HG02981 (cell line): ENCODE measurements at regions not wholly inside any gene's neighbourhood (a gene's known extent, or its start where the extent isn't known, plus 50 kb on each side); places are given as distances from the start of the nearest gene placed in this dataset.

Experiments
- ATAC-seq: cut with Tn5 transposase; IDR thresholded peaks from one replicate; pipeline ENCODE4 v1.9.1; 2021; ENCODE audit warnings: mild to moderate bottlenecking, moderate library complexity; ENCODE audit not compliant: unreplicated experiment

DNA sequence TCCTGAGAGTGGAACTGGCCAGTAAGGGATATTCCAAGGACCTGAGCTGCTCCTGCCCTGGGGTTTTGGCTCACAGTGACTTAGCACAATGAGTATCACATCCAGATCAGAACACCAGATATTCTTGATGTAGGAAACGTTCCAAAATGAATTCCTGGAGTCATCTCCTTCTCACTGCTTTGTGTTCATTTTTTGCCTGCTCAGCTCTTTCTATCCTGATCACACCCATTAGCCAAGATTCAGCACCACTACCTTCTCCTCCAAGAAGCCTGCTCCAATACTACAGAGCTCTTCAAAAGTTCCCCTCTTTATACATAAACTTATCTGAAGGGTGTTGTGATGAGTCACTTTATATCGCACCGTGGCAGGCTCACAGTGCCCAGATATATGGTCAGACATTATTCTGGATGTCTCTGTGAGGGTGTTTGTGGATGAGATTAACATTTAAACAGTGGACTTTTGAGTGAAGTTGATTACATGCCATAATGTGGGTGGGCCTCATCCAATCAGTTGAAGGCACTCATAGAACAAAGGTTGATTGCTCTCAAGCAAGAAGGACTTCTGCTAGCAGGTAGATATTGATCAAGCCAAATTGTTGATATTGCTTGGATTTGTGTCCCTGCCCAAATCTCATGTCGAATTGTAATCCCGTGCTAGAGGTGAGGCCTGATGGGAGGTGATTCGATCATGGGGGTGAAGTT, 1155.2 kb upstream of the AUTS2 start:
- ATAC-seq, result no peak

DNA sequence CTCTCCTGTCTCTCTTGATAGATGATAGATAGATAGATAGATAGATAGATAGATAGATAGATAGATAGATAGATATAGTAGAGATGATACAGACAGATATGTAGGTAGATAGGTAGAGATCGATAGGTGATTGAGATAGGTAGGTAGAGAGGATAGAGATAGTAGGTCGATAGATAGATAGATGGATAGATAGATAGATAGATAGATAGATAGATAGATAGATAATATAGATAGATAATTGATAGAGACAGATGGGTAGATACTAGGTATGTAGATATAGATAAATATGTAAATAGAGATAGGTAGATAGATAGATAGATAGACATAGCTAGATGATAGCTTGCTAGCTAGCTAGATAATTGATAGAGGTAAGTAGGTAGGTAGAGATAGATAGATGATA, 1154.2 kb upstream of the AUTS2 start:
- no peak for ATAC-seq

DNA sequence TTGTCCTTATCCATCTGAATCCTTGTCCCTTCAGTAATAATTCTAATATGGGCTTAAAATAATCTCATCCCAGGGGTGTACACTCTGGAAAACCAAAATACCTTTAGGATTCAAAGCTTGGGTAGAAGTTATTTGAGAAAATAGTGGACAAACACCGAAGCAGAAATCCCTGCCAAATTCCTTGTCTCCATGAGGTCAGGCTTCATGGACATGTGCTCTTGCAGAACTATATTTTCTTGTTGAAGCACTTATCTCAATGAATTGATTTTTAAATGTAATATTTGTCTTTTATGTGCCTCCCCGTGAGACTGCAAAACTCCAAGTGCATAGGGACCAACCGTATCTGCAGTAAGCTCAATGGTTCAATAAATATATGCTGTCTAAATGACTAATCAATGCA, 1153.3 kb upstream of the AUTS2 start:
- ATAC-seq, result no peak

DNA sequence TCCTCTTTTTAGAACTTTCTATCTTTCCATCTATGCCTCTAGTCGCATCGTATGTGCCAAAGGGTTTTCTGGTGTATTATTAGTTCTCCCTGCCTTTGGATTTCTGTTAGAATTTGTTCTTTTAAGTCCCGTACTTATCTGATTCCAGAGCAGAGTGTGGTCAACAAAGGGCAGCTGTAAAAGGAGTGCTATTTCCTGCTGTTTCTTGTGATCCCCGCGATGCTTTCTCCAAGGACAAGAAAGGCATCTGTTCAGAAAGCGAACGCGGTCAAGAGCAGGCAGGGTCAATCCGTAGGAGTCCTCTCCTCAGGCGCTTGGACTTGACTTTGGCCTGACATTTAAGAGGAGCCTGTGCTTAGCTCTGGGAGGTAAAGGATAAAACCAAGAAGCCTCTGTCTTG, 1152.1 kb upstream of the AUTS2 start:
- no peak for ATAC-seq

DNA sequence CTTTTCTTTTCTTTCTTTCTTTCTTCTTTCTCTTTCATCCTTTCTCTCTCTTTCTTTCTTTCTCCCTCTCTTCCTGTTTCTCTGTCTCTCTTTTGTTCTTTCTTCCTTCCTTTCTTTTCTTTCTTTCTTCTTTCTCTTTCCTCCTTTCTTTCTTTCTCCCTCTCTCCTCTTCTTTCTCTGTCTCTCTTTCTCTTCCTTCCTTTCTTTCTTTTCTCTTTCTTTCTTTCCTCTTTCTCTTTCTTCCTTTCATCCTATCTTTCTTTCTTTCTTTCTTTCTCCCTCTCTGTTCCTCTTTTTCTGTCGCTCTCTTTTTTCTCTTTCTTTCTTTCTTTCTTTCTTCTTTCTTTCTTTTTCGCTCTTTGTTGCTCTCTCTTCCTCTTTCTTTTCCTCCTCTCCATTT, 1149.2 kb upstream of the AUTS2 start:
- ATAC-seq, result no peak

DNA sequence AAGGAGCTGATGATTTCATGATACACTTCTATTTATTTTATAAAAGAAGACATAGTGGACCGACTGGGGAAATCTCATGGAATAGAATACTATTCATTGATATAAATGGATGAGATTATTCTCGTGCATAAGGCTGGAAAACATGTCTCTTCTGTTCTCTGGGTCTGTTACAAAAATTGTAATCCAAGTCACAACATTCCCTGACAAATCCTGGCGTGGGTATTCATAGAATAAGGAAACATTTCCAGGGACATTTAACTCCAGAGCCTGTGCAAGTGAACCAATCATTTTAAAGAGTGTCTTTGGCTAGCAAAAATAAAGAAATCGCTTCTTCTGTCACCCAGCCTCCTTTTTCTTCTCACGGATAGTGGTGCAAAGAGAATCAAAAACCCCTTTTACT, 1148.5 kb upstream of the AUTS2 start:
- ATAC-seq, result no peak

DNA sequence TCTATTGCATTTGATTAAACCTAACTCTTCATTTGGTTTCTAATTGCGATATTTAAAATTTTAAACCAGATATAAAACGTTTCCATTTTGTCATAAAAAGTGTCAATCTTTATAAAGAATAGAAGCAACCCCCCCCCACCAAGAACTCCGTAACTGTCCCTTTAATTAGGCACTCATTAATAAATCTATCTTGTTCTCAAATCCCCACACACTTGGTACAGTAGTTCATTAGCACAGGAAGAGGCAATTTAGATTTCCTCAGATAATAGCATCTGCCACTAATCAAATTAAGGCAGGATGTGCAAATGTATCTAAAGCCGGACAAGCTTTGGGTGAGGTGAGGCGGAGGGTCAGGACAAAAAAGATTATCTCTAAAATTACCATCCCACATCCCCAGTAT, 1143.3 kb upstream of the AUTS2 start:
- no peak for ATAC-seq

DNA sequence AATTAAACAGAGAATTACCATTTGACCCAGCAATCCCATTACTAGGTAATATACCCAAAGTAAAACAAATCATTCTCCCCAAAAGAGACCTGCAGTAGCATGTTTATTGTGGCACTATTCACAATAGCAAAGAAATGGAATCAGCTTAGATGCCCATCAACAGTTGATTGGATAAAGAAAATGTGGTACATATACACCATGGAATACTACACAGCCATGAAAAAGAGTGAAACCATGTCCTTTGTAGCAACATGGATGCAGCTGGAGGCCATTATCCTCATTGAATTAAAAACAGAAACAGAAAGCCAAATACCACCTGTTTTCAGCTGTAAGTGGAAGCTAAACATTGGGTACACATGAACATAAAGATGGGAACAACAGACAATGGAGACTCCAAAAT, 1141.8 kb upstream of the AUTS2 start:
- no peak for ATAC-seq

DNA sequence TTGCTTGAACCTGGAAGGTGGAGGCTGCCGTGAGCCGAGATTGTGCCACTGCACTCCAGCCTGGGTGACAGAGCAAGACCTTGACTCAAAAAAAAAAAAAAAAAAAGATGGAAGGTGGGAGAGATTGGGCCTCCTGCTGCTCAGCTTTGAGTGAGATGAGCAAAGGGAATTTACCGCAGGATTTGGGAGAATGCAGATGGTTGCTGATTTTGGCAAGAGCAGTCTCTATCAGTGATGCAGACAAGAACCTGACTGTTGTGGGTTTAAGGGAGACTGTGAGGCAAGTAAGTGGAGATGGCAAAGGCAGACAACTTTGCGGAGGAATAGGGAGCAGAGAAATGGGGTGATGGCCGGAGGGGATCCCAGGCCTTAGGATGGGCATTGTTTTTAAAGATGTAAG, 1140.8 kb upstream of the AUTS2 start:
- ATAC-seq, result no peak

DNA sequence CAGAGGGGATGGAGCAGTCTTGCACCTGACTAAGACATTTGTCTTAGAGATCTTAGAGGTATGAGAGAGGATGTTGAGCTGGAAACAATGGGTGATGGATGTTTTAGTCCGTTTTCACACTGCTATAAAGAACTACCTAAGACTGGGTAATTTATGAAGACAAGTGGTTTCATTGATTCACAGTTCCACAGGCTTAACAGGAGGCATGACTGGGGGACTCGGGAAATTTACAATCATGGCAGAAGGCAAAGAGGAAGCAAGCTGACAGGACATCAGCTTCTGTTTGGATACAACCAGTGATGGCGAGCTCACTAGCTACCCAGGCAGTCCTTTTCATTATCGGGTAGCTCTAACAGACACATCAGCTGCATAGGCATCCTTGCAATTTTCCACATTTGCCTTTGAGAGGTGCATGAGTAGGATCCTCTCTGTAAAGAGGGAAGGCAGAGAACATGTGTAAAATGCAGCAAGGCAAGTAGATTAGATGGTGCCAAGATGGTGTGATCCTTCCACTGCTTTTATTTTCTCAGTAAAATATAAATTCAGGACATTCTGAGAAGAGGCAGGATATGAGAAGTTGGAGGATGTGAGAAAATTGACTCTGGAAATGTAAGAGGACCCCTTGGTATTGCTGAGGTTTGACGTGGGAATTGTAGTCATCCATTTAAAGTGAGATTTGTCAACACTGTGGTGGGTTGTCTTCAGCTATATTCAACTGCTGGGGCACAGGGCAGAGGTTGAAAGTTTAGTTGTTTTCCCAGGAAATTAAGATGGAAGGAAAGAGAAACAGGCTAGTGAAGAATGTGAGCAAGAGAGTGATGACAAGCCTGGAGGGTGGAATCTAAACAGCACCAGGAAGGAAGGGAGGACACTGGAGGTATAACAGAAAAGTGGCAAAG, 1140.0 kb upstream of the AUTS2 start:
- ATAC-seq, result no peak

DNA sequence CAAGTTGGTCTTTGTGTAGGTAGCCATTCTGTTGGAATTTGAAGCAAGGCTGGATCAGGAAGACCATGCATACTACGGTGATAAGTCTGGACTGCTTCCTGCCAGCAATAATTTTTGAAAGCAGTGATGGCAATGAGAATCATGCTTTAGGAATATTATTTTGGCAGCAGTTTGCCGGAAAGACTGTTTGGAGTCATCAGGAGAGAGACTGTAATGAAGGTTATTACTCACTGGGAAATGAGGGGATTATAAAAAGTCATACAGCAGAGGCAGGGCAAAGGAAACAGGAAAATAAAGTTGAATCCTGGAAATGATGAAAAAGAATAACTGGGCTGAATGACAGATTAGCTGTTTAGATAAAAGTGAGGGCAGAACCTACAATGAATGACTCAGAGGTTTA, 1136.8 kb upstream of the AUTS2 start:
- no peak for ATAC-seq

DNA sequence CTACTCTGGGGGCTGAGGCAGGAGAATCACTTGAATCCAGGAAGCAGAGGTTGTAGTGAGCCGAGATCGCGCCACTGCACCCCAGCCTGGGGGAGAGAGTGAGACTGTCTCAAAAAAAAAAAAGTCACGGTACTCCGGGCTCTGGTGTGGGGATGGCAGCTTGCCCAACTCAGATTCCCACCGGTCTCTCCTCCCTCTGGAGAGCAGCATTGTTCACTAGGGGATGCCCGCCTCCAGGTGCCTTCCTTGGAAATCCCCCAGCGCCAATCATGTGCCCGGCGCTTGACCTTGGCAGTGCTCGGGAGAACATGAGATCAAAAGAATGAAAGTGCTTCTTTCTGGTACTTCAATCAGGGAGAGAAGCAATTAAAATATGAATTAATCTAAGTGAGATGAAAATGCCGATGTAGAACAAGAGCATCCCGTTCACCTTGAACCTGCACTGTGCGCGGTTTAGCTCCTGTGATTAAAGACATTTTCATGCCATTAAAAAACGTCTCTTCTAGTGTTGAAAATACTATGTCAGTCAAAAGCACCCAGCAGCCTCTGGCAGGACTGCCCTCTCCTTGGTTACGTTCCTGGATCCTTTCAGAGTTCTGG, 1127.3 kb upstream of the AUTS2 start:
- no peak for ATAC-seq

DNA sequence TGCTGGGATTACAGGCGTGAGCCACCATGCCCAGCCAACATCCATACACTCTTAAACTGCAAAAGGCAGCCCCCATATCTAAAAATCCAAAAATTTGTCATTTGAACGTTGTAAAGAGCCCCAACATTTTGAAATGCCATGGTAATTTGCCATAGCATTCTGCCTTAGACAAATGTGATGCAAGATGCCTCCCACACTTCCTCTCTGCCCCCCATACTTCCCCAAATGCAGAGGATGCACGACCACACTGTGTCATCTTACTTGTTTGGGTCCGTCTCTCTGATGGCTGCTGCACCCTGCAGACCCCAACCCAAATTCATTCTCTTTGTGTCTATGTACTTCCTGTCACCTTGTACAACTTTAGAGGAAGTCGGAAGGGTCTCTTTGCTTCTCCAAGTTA, 1125.6 kb upstream of the AUTS2 start:
- ATAC-seq, result no peak

DNA sequence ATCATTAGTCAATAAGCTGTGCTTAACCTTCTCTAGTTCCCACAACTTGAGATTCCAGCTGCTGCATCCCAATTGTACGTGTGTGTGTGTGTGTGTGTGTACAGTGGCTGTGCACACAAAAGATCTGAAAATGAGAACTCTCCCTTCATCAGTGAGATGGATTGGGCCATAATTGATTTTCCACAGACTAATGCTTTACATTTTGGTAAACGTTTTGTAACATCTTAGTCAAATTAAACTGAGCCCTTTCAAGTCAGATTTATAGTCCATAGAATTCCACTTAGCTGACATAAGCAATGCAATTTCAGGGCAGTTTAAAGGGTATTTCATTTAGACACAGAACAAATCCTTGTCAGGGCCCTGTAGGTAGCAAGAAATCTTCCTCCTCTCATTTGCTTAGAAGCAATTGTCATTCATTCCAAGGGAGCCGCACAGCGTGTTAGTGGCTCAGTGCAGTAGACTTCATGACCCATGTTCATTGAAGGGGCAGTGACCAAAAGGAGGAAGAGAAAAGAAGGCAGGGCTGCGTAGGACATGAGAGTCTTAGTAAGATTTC, 1123.5 kb upstream of the AUTS2 start:
- no peak for ATAC-seq

DNA sequence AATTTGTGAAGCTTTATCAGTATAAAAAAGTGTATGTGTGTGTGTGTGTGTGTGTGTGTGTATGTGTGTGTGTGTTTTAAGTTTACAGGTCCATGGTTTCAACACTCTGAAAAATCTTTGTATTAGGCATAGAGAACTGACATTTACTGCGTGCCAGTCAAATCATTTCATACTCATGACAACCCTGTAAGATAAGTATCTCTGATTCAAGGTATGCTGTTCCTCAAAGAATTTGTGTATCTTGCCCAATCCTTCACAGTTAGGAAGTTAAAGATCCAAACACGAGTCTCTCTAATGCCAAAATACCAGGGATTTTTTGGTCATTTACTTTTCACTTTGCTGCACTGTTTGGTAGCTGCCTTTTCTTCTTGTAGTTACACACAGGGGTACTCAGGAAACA, 1121.3 kb upstream of the AUTS2 start:
- ATAC-seq, result no peak

DNA sequence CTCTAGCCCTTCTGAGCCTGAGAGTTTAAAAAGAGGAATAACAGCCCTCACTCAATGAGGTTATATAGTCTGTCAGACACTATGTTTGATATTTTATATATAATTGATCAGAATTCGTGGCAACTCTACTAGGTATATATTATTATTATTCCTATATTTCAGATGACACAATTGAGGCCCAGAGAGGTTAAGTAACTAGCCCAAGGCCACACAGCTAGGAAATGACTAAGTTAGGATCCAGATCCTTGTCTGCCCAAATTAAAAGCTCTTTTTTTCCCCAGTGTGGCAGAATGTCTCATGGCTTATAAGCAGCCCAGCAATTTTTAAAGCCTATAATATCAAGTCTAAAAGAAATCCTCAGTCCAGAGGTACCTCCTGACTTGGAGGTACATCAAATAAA, 1119.9 kb upstream of the AUTS2 start:
- no peak for ATAC-seq

DNA sequence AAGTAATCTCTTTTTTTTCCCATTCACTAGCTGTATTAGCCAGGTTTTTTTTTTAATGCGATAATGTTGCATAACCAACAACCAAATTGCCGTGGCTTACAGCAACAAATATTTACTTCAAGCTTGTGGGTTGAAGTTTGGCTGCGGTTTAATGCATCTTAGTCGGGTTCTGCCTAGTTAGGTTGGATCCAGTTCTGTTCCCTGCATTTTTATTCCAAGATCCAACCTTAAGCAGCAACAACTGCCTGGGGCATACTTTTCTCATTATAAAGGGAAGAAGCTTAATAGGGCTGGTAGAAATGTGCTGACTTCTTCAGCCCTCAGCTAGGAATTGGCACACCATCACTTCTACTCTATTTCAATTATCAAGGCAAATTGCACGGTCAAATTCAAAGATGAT, 1115.5 kb upstream of the AUTS2 start:
- no peak for ATAC-seq

DNA sequence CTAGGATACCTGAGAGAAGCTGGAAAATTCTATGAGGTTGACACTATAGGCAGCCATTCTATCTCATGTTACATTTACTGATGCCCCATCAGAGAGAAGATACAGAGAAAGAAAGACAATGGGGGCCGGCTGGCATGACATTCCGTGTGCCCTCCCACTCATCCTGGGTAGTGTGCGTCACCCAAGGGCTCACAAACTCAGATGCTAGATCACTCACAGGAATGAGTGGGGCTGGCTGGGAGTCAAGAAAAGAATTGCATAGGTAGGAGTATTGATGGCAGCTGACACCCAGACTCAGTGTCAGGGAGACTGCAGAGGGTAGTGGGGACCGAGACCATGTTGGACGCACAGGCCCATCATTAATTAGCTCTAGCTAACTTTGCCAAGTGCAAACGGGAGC, 1113.5 kb upstream of the AUTS2 start:
- no peak for ATAC-seq

DNA sequence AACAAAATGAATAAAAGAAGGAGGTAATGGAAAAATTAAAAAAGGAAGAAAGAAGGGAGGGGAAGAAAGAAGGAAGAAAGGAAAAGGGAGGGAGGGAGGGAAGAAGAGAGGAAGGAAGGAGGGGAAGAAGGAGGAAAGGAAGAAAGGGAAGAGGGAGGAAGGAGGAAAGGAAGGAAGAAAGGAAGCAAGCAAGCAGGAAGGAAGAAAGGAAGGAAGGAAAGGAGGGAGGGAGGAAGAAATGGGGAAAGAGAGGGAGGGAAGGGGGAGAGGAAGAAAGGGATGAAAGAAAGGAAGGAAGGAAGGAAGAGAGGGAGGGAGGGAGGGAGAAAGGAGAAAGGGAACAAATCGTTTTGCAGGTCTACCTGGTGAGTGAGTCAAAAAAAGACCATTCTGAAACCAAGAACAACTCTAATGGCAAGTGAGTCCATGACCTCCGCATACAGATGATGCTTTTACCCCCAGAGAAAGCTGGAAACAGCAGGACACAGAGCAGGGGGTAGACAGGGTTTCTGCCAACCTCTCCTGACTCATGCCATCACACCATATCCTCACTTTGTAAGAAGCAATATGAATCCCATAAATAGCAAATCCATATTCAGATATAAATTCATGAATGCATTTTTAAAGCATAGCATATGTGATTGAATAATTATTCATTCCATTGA, 1112.9 kb upstream of the AUTS2 start:
- ATAC-seq, result no peak

DNA sequence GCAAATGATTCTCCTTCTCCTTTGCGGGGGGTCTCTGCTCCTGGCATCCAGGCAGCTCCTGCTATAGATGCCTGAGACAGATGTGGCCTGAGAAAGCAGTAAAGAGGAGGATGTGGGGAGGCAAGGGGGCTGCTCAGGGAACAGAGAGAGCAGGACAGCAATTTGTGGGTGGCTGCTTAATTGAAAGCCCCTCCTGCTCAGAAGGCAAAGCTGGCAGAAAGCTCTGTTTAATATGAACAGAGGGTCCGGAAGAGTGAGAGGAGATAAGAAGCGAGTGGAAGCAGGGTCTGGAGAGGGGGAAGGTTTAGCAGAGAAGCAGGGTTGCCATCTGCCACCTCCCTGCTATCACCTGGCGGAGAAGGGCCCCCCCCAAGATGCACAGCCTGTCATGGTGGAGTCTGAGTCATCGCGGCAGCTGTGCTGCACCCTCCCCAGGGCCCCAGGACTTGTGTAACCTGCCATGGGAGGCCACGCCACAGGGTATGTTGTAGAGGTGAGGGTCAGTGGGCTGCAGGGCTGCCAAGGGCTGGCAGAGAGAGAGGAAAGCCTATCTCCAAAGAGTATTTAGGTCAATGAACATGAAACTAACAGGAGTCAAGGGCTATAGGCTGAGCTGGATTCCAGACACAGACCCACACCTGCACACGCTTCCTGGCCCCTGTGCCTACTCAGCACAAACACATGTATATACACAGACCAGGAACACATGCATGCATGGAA, 1109.8 kb upstream of the AUTS2 start:
- ATAC-seq, result no peak
